Body of pancreas (tissue), 4 donors: ENCODE measurements at regions not wholly inside any gene's neighbourhood (a gene's known extent, or its start where the extent isn't known, plus 50 kb on each side); places are given as distances from the start of the nearest gene placed in this dataset.

Experiments used
- CTCF ChIP-seq, 7 experiments: fragments of 450-650 bp in 4 of 7; fragments of 200-600 bp in 3 of 7; sonication (generic) in 3 of 7; IDR thresholded peaks; one replicate each; pipeline ENCODE4 v1.5.1; 2016 to 2019; ENCODE audit warnings: antibody characterized with exemption in 7 of 7
- POLR2A ChIP-seq, 3 donors: fragments of 450-650 bp; IDR thresholded peaks; one replicate each; pipeline ENCODE4 v1.6.1; 2016; ENCODE audit warnings: antibody characterized with exemption in 3 of 3, mild to moderate bottlenecking in 2 of 3

DNA sequence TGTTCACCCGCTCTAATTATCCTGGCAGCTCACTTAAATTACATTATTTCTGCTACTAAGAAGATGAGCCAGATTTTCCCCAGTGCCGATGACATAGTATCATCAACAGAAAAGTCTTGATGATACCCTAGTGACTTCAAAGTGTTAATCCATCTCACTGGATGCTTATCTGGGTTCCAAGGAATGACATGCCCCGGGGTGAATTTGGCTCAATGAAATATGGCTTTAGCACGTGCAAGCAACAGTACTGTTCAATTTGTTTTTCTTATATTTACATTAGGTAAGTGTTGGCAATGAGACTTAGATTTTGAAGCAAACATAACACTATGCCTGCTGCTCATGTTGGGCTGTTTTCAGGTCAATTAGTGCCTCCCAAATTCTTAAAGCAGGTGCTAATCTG is 548.2 kb upstream of the SLITRK1 start:
- TF ChIP-seq CTCF (IDR thresholded peaks at IDR 0.05), result no peak
- TF ChIP-seq POLR2A (IDR thresholded peaks at IDR 0.05), result no peak
